ENCODE measurements at regions not wholly inside any gene's neighbourhood (a gene's known extent, or its start where the extent isn't known, plus 50 kb on each side); places are given as distances from the start of the nearest gene placed in this dataset.

- H3K27me3 Mint-ChIP-seq (ENCODE audit: low read depth, unreplicated experiment), result no peaks in the 10 kb centered on the region
- Histone ChIP-seq H3K9me3 (ENCODE audit: insufficient read depth, low read depth, low read length) (no peaks in the 10 kb centered on the region), H4K20me1 (ENCODE audit: insufficient read depth, low read length) (no peaks in the 10 kb centered on the region), H3K27ac (ENCODE audit: low read depth, low read length) (no peak overlapping the region), H3K79me2 (ENCODE audit: insufficient read depth, low read length) (no peaks in the 10 kb centered on the region), H3K4me2 (ENCODE audit: low read length) (no peak overlapping the region), H3K4me1 (ENCODE audit: insufficient read depth, low read length) (peaks cover 25% of the 10 kb centered on the region), H2AFZ (ENCODE audit: low read depth, low read length) (no peak overlapping the region), H3K36me3 (ENCODE audit: insufficient read depth, low read length) (no peaks in the 10 kb centered on the region), H3K27me3 (ENCODE audit: insufficient read depth, low read length) (no peaks in the 10 kb centered on the region), H3K4me3 (ENCODE audit: insufficient read depth, low read depth, low read length) (no peak overlapping the region), H3K9ac (ENCODE audit: low read length) (no peak overlapping the region)
- TF ChIP-seq, protein P1, sequence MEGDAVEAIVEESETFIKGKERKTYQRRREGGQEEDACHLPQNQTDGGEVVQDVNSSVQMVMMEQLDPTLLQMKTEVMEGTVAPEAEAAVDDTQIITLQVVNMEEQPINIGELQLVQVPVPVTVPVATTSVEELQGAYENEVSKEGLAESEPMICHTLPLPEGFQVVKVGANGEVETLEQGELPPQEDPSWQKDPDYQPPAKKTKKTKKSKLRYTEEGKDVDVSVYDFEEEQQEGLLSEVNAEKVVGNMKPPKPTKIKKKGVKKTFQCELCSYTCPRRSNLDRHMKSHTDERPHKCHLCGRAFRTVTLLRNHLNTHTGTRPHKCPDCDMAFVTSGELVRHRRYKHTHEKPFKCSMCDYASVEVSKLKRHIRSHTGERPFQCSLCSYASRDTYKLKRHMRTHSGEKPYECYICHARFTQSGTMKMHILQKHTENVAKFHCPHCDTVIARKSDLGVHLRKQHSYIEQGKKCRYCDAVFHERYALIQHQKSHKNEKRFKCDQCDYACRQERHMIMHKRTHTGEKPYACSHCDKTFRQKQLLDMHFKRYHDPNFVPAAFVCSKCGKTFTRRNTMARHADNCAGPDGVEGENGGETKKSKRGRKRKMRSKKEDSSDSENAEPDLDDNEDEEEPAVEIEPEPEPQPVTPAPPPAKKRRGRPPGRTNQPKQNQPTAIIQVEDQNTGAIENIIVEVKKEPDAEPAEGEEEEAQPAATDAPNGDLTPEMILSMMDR (IDR thresholded peaks at IDR 0.05; ENCODE audit: insufficient read depth, low read depth, low read length), result no peak
- TF ChIP-seq EZH2 (IDR thresholded peaks at IDR 0.05; ENCODE audit: insufficient read depth, low read length), result no peak
- peaks cover 40% of the 10 kb centered on the region for H3K4me1 Mint-ChIP-seq (ENCODE audit: low read depth, unreplicated experiment)
- H3K27ac Mint-ChIP-seq (ENCODE audit: unreplicated experiment), result no peak overlapping the region
- DNase-seq (ENCODE audit: low read depth) (no peak), FAIRE-seq (peak; percentile 37)
- no peak overlapping the region for H3K4me3 Mint-ChIP-seq (ENCODE audit: unreplicated experiment)
- peaks cover 2% of the 10 kb centered on the region for H3K9me3 Mint-ChIP-seq (ENCODE audit: unreplicated experiment)
- no peaks in the 10 kb centered on the region for H3K36me3 Mint-ChIP-seq (ENCODE audit: low read depth, unreplicated experiment)
Measured at GRCh38 chr18:45253056-45253565, 362.2 kb upstream of the SLC14A2 start.

- Histone ChIP-seq H3K79me2 (ENCODE audit: insufficient read depth, low read length) (no peaks in the 10 kb centered on the region), H4K20me1 (ENCODE audit: insufficient read depth, low read length) (no peaks in the 10 kb centered on the region), H3K36me3 (ENCODE audit: insufficient read depth, low read length) (no peaks in the 10 kb centered on the region), H3K27ac (ENCODE audit: low read depth, low read length) (no peak overlapping the region), H3K9ac (ENCODE audit: low read length) (no peak overlapping the region), H3K9me3 (ENCODE audit: insufficient read depth, low read depth, low read length) (no peaks in the 10 kb centered on the region), H3K27me3 (ENCODE audit: insufficient read depth, low read length) (no peaks in the 10 kb centered on the region), H2AFZ (ENCODE audit: low read depth, low read length) (no peak overlapping the region), H3K4me2 (ENCODE audit: low read length) (no peak overlapping the region), H3K4me3 (ENCODE audit: insufficient read depth, low read depth, low read length) (no peak overlapping the region), H3K4me1 (ENCODE audit: insufficient read depth, low read length) (peaks cover 17% of the 10 kb centered on the region)
- FAIRE-seq (no peak), DNase-seq (ENCODE audit: low read depth) (no peak)
- TF ChIP-seq, protein P1 (IDR thresholded peaks at IDR 0.05; ENCODE audit: insufficient read depth, low read depth, low read length), result no peak
- no peak for TF ChIP-seq EZH2 (IDR thresholded peaks at IDR 0.05; ENCODE audit: insufficient read depth, low read length)
- H3K4me1 Mint-ChIP-seq (ENCODE audit: low read depth, unreplicated experiment), result peaks cover 32% of the 10 kb centered on the region
- H3K27ac Mint-ChIP-seq (ENCODE audit: unreplicated experiment), result no peak overlapping the region
- H3K36me3 Mint-ChIP-seq (ENCODE audit: low read depth, unreplicated experiment), result no peaks in the 10 kb centered on the region
- H3K9me3 Mint-ChIP-seq (ENCODE audit: unreplicated experiment), result peaks cover 2% of the 10 kb centered on the region
- H3K4me3 Mint-ChIP-seq (ENCODE audit: unreplicated experiment), result no peak overlapping the region
- H3K27me3 Mint-ChIP-seq (ENCODE audit: low read depth, unreplicated experiment), result peaks cover 7% of the 10 kb centered on the region
Measured at GRCh38 chr18:45253973-45254708, 361.1 kb upstream of the SLC14A2 start.

GRCh38 chr18:45254709-45255082 lies 360.6 kb upstream of the SLC14A2 start:
- DNase-seq (ENCODE audit: low read depth), result peak; percentile 14
- H4K20me1 ChIP-seq (ENCODE audit: insufficient read depth, low read length), result no peaks in the 10 kb centered on the region
- H3K36me3 Mint-ChIP-seq (ENCODE audit: low read depth, unreplicated experiment), result no peaks in the 10 kb centered on the region
- H3K36me3 ChIP-seq (ENCODE audit: insufficient read depth, low read length), result no peaks in the 10 kb centered on the region
- peaks cover 9% of the 10 kb centered on the region for H3K27me3 Mint-ChIP-seq (ENCODE audit: low read depth, unreplicated experiment)
- FAIRE-seq, result no peak
- peak overlapping the region; percentile 7 for H3K9ac ChIP-seq (ENCODE audit: low read length)
- peaks cover 2% of the 10 kb centered on the region for H3K9me3 Mint-ChIP-seq (ENCODE audit: unreplicated experiment)
- peak overlapping the region; percentile 46 for H2AFZ ChIP-seq (ENCODE audit: low read depth, low read length)
- H3K4me1 Mint-ChIP-seq (ENCODE audit: low read depth, unreplicated experiment), result peaks cover 27% of the 10 kb centered on the region
- no peaks in the 10 kb centered on the region for H3K27me3 ChIP-seq (ENCODE audit: insufficient read depth, low read length)
- H3K4me3 Mint-ChIP-seq (ENCODE audit: unreplicated experiment), result no peak overlapping the region
- no peaks in the 10 kb centered on the region for H3K79me2 ChIP-seq (ENCODE audit: insufficient read depth, low read length)
- peak overlapping the region; percentile 51 for H3K4me2 ChIP-seq (ENCODE audit: low read length)
- no peak for TF ChIP-seq EZH2 (IDR thresholded peaks at IDR 0.05; ENCODE audit: insufficient read depth, low read length)
- TF ChIP-seq, protein P1 (IDR thresholded peaks at IDR 0.05; ENCODE audit: insufficient read depth, low read depth, low read length), result no peak
- H3K27ac ChIP-seq (ENCODE audit: low read depth, low read length), result peak overlapping the region; percentile 23
- H3K4me3 ChIP-seq (ENCODE audit: insufficient read depth, low read depth, low read length), result no peak overlapping the region
- H3K9me3 ChIP-seq (ENCODE audit: insufficient read depth, low read depth, low read length), result no peaks in the 10 kb centered on the region
- H3K4me1 ChIP-seq (ENCODE audit: insufficient read depth, low read length), result peaks cover 17% of the 10 kb centered on the region
- H3K27ac Mint-ChIP-seq (ENCODE audit: unreplicated experiment), result peak overlapping the region; percentile 42

Measured in astrocyte (in vitro differentiated cells and primary cell).